ENCODE measurements at regions not wholly inside any gene's neighbourhood (a gene's known extent, or its start where the extent isn't known, plus 50 kb on each side); places are given as distances from the start of the nearest gene placed in this dataset.

- TF ChIP-seq CTCF (IDR thresholded peaks at IDR 0.05): no peak
- H3K36me3 ChIP-seq: no peaks in the 10 kb centered on the region
- no peak overlapping the region for H3K4me3 ChIP-seq
- H3K9me3 ChIP-seq: peaks cover 10% of the 10 kb centered on the region
- no peaks in the 10 kb centered on the region for H3K27me3 ChIP-seq (ENCODE audit: low read depth)
- no peak overlapping the region for H3K27ac ChIP-seq
- no peak for DNase-seq
- intact Hi-C loops (cut with DNase I): no loop called here
- ATAC-seq: peak in 1 of 2 donors; percentile 14
- no peaks in the 10 kb centered on the region for H3K4me1 ChIP-seq
These were observed 140.8 kb upstream of the PZP start for GRCh38 chr12:9348906-9349518.

- H3K27me3 ChIP-seq (ENCODE audit: low read depth): no peaks in the 10 kb centered on the region
- ATAC-seq (no peak), DNase-seq (no peak)
- H3K27ac ChIP-seq: no peak overlapping the region
- no peaks in the 10 kb centered on the region for H3K4me1 ChIP-seq
- no peak for TF ChIP-seq CTCF (IDR thresholded peaks at IDR 0.05)
- intact Hi-C loops (cut with DNase I): no loop called here
- H3K9me3 ChIP-seq: no peaks in the 10 kb centered on the region
- no peaks in the 10 kb centered on the region for H3K36me3 ChIP-seq
- no peak overlapping the region for H3K4me3 ChIP-seq
These were observed 139.3 kb upstream of the PZP start for GRCh38 chr12:9347328-9348127.

GRCh38 chr12:9346866-9347327, 138.7 kb upstream of the PZP start:
- ATAC-seq (no peak), DNase-seq (no peak)
- H3K4me3 ChIP-seq: no peak overlapping the region
- intact Hi-C loops (cut with DNase I): no loop called here
- no peaks in the 10 kb centered on the region for H3K4me1 ChIP-seq
- H3K27ac ChIP-seq: no peak overlapping the region
- no peaks in the 10 kb centered on the region for H3K27me3 ChIP-seq (ENCODE audit: low read depth)
- no peak for TF ChIP-seq CTCF (IDR thresholded peaks at IDR 0.05)
- H3K9me3 ChIP-seq: no peaks in the 10 kb centered on the region
- no peaks in the 10 kb centered on the region for H3K36me3 ChIP-seq

GRCh38 chr12:9345171-9345570, 137.0 kb upstream of the PZP start:
- intact Hi-C loops (cut with DNase I): no loop called here
- Histone ChIP-seq H3K27ac (no peak overlapping the region), H3K4me1 (no peaks in the 10 kb centered on the region), H3K36me3 (no peaks in the 10 kb centered on the region), H3K9me3 (no peaks in the 10 kb centered on the region), H3K27me3 (ENCODE audit: low read depth) (no peaks in the 10 kb centered on the region), H3K4me3 (no peak overlapping the region)
- no peak for TF ChIP-seq CTCF (IDR thresholded peaks at IDR 0.05)
- no peak for DNase-seq
- ATAC-seq: no peak

- no peak for TF ChIP-seq CTCF (IDR thresholded peaks at IDR 0.05)
- intact Hi-C loops (cut with DNase I): no loop called here
- no peaks in the 10 kb centered on the region for H3K4me1 ChIP-seq
- DNase-seq (no peak), ATAC-seq (no peak)
- no peaks in the 10 kb centered on the region for H3K36me3 ChIP-seq
- H3K27me3 ChIP-seq (ENCODE audit: low read depth): no peaks in the 10 kb centered on the region
- no peak overlapping the region for H3K4me3 ChIP-seq
- no peaks in the 10 kb centered on the region for H3K9me3 ChIP-seq
- H3K27ac ChIP-seq: no peak overlapping the region
These were observed 136.3 kb upstream of the PZP start for GRCh38 chr12:9344541-9344940.

Data from lower lobe of right lung (tissue), 2 donors.